GM18870 (cell line): ENCODE measurements at regions not wholly inside any gene's neighbourhood (a gene's known extent, or its start where the extent isn't known, plus 50 kb on each side); places are given as distances from the start of the nearest gene placed in this dataset.

Experiments used
- ATAC-seq: cut with Tn5 transposase; IDR thresholded peaks from one replicate; pipeline ENCODE4 v1.9.1; 2021; ENCODE audit warnings: moderate library complexity; ENCODE audit not compliant: unreplicated experiment

GRCh38 chr3:111465081-111465670, 76.8 kb upstream of the CD96 start:
- no peak for ATAC-seq

- ATAC-seq: no peak
Measured at GRCh38 chr3:111470032-111470431, 72.0 kb upstream of the CD96 start.

- ATAC-seq: no peak
Measured at GRCh38 chr3:111471831-111472230, 70.2 kb upstream of the CD96 start.

GRCh38 chr3:111472556-111472955, 69.4 kb upstream of the CD96 start:
- ATAC-seq: no peak

GRCh38 chr3:111473550-111473949, 68.4 kb upstream of the CD96 start:
- no peak for ATAC-seq

- no peak for ATAC-seq
Measured at GRCh38 chr3:111476701-111477100, 65.3 kb upstream of the CD96 start.

- ATAC-seq: no peak
Measured at GRCh38 chr3:111480091-111480490, 61.9 kb upstream of the CD96 start.

GRCh38 chr3:111481551-111481950, 60.4 kb upstream of the CD96 start:
- ATAC-seq: no peak

GRCh38 chr3:111482574-111482973, 59.4 kb upstream of the CD96 start:
- no peak for ATAC-seq

- no peak for ATAC-seq
Measured at GRCh38 chr3:111485086-111485485, 56.9 kb upstream of the CD96 start.
